H1 (cell line): ENCODE measurements at regions not wholly inside any gene's neighbourhood (a gene's known extent, or its start where the extent isn't known, plus 50 kb on each side); places are given as distances from the start of the nearest gene placed in this dataset.

Source experiments
- CTCF ChIA-PET: fragments of 300-600 bp; sonication (Branson Sonifier 250); formaldehyde crosslinking; loops from one replicate; lab custom pipeline; 2021; ENCODE audit not compliant: partially characterized antibody; lab: Charles Lee
- POLR2A ChIA-PET: fragments of 300-600 bp; sonication (Branson Sonifier 250); formaldehyde crosslinking; loops from one replicate; lab custom pipeline; 2021; ENCODE audit warnings: inconsistent platforms; ENCODE audit not compliant: partially characterized antibody; lab: Charles Lee
- DNase-seq, 2 experiments: peaks; one replicate each; pipeline versions ENCODE4 v3.0.0 to v3.0.0-alpha.2; 2010 to 2022; ENCODE audit warnings: low spot score in 2 of 2, low read depth in 1 of 2, mixed read lengths in 1 of 2
- FAIRE-seq: peaks from 2 replicates; lab custom pipeline; 2011; peaks lifted over from hg19 to GRCh38; lab: Jason Lieb, UNC
- H2AFZ ChIP-seq: 2 replicates; pipeline ENCODE4 v1.8.1; 2012; ENCODE audit warnings: low read length, inconsistent platforms
- H2AK5ac ChIP-seq: 2 replicates; pipeline ENCODE4 v1.6.1; 2013; ENCODE audit warnings: low read depth, low read length
- H2BK120ac ChIP-seq: replicated peaks from 2 replicates; pipeline ENCODE3; 2013; ENCODE audit warnings: low read depth, low read length, inconsistent platforms
- H2BK12ac ChIP-seq: 2 replicates; pipeline ENCODE4 v1.6.1; 2013; ENCODE audit warnings: low read depth, low read length
- H2BK15ac ChIP-seq: 2 replicates; pipeline ENCODE4 v1.6.1; 2013; ENCODE audit warnings: low read length
- H2BK20ac ChIP-seq: 2 replicates; pipeline ENCODE4 v1.6.1; 2013; ENCODE audit warnings: low read length
- H2BK5ac ChIP-seq: 2 replicates; pipeline ENCODE4 v1.6.1; 2013; ENCODE audit warnings: low read depth, low read length
- H3K14ac ChIP-seq: 2 replicates; pipeline ENCODE4 v1.6.1; 2013; ENCODE audit warnings: inconsistent platforms; ENCODE audit not compliant: insufficient read length
- H3K18ac ChIP-seq: 2 replicates; pipeline ENCODE4 v1.6.1; 2013; ENCODE audit warnings: low read length; ENCODE audit errors: extremely low read depth
- H3K23ac ChIP-seq: 2 replicates; pipeline ENCODE4 v1.6.1; 2013; ENCODE audit warnings: inconsistent platforms; ENCODE audit not compliant: insufficient read length
- H3K23me2 ChIP-seq: 2 replicates; pipeline ENCODE4 v1.6.1; 2013; ENCODE audit warnings: low read depth, low read length
- H3K27ac ChIP-seq: 2 replicates; pipeline ENCODE4 v1.6.1; 2011; ENCODE audit warnings: low read depth, low read length, inconsistent platforms
- H3K27me3 ChIP-seq, 4 experiments: replicated peaks in 1 of 4; 1 replicate in 1 of 4; 2 replicates in 3 of 4; pipeline versions ENCODE4 v1.6.1 to v1.8.1; 2011 to 2013; ENCODE audit warnings: low read length in 3 of 4, mild to moderate bottlenecking in 3 of 4, inconsistent platforms in 2 of 4, mixed read lengths in 2 of 4, moderate library complexity in 1 of 4; ENCODE audit not compliant: control insufficient read depth in 3 of 4, insufficient read depth in 3 of 4; ENCODE audit errors: extremely low read depth in 1 of 4
- H3K36me3 ChIP-seq, 4 experiments: 2 replicates each; pipeline versions ENCODE4 v1.6.1 to v1.8.1; 2011 to 2013; ENCODE audit warnings: mild to moderate bottlenecking in 4 of 4, low read length in 3 of 4, moderate library complexity in 2 of 4, control low read depth in 1 of 4, inconsistent platforms in 1 of 4; ENCODE audit not compliant: insufficient read depth in 4 of 4, control insufficient read depth in 2 of 4
- H3K4ac ChIP-seq: replicated peaks from 2 replicates; pipeline ENCODE3; 2013; ENCODE audit warnings: low read length, low read depth, mixed read lengths, inconsistent platforms; ENCODE audit not compliant: insufficient read length
- H3K4me1 ChIP-seq, 4 experiments: replicated peaks in 1 of 4; 1 replicate in 1 of 4; 2 replicates in 3 of 4; pipeline versions ENCODE4 v1.6.1 to v1.8.1; 2011 to 2013; ENCODE audit warnings: low read length in 3 of 4, inconsistent platforms in 2 of 4, mixed read lengths in 1 of 4; ENCODE audit not compliant: insufficient read depth in 4 of 4, control insufficient read depth in 3 of 4
- H3K4me2 ChIP-seq, 2 experiments: 2 replicates each; pipeline versions ENCODE4 v1.6.1 to v1.8.1; 2011 to 2013; ENCODE audit warnings: low read depth in 2 of 2, low read length in 2 of 2, control low read depth in 1 of 2, inconsistent platforms in 1 of 2, mild to moderate bottlenecking in 1 of 2; ENCODE audit not compliant: insufficient read depth in 1 of 2
- H3K4me3 ChIP-seq, 4 experiments: fragments of 200-600, 300-600 bp in 1 of 4; sonication (generic), shearing (Covaris generic), sonication (Bioruptor Twin) in 1 of 4; 2 replicates each; pipeline versions ENCODE4 v1.5.1 to v1.8.1; 2011 to 2016; ENCODE audit warnings: low read length in 4 of 4, low read depth in 3 of 4, control low read depth in 2 of 4, inconsistent platforms in 2 of 4, mild to moderate bottlenecking in 2 of 4, mixed read lengths in 1 of 4, moderate library complexity in 1 of 4; ENCODE audit not compliant: insufficient read depth in 2 of 4; ENCODE audit errors: extremely low read depth in 1 of 4
- H3K56ac ChIP-seq: replicated peaks from 2 replicates; pipeline ENCODE3; 2013; ENCODE audit warnings: low read depth, mild to moderate bottlenecking, mixed read lengths, low read length, inconsistent platforms; ENCODE audit not compliant: insufficient read length
- H3K79me1 ChIP-seq: 2 replicates; pipeline ENCODE4 v1.6.1; 2013; ENCODE audit warnings: low read depth, low read length, control low read depth
- H3K79me2 ChIP-seq, 2 experiments: 2 replicates each; pipeline versions ENCODE4 v1.6.1 to v1.8.1; 2012 to 2013; ENCODE audit warnings: low read length in 2 of 2, mild to moderate bottlenecking in 2 of 2, inconsistent platforms in 1 of 2; ENCODE audit not compliant: insufficient read depth in 2 of 2, control insufficient read depth in 1 of 2
- H3K9ac ChIP-seq, 4 experiments: replicated peaks in 1 of 4; 1 replicate in 1 of 4; 2 replicates in 3 of 4; pipeline versions ENCODE4 v1.6.1 to v1.8.1; 2011 to 2013; ENCODE audit warnings: low read depth in 3 of 4, low read length in 3 of 4, control low read depth in 2 of 4, mild to moderate bottlenecking in 2 of 4, moderate library complexity in 2 of 4, inconsistent platforms in 1 of 4; ENCODE audit errors: extremely low read depth in 1 of 4
- H3K9me3 ChIP-seq, 2 experiments: 2 replicates each; pipeline versions ENCODE4 v1.6.1 to v1.8.1; 2012 to 2013; ENCODE audit warnings: mild to moderate bottlenecking in 2 of 2, moderate library complexity in 2 of 2, control low read depth in 1 of 2, inconsistent platforms in 1 of 2, low read depth in 1 of 2, low read length in 1 of 2, mixed read lengths in 1 of 2; ENCODE audit not compliant: insufficient read depth in 2 of 2
- H4K20me1 ChIP-seq, 2 experiments: replicated peaks in 1 of 2; 2 replicates each; pipeline versions ENCODE3 to v1.8.1; 2011 to 2013; ENCODE audit warnings: inconsistent platforms in 2 of 2, low read length in 2 of 2, mild to moderate bottlenecking in 1 of 2; ENCODE audit not compliant: insufficient read depth in 2 of 2, control insufficient read depth in 1 of 2
- H4K5ac ChIP-seq: 2 replicates; pipeline ENCODE4 v1.6.1; 2013; ENCODE audit warnings: low read length, low read depth, mixed read lengths, inconsistent platforms; ENCODE audit not compliant: insufficient read length
- H4K8ac ChIP-seq: 2 replicates; pipeline ENCODE4 v1.8.0; 2013; ENCODE audit warnings: mild to moderate bottlenecking, moderate library complexity, low read length, inconsistent platforms; ENCODE audit not compliant: insufficient read depth; ENCODE audit errors: extremely low read depth
- H4K91ac ChIP-seq: replicated peaks from 2 replicates; pipeline ENCODE3; 2013; ENCODE audit warnings: low read length, mixed read lengths, inconsistent platforms; ENCODE audit not compliant: insufficient read length
- BRCA1 ChIP-seq: IDR thresholded peaks from 2 replicates; pipeline ENCODE4 v1.6.1; 2012; ENCODE audit warnings: low read depth, low read length, improper control_type of control experiment
- CEBPB ChIP-seq: IDR thresholded peaks from 2 replicates; pipeline ENCODE4 v1.6.1; 2012; ENCODE audit warnings: low read depth, low read length
- CREB1 ChIP-seq: IDR thresholded peaks from 2 replicates; pipeline ENCODE4 v1.6.1; 2012; ENCODE audit warnings: inconsistent platforms
- KDM1A ChIP-seq: fragments of 200-600, 300-600 bp; sonication (generic); IDR thresholded peaks from 2 replicates; pipeline ENCODE4 v1.7.1; 2016; ENCODE audit warnings: mild to moderate bottlenecking, low read length, borderline replicate concordance
- KDM4A ChIP-seq: IDR thresholded peaks from one replicate; pipeline ENCODE4 v1.7.1; 2012; ENCODE audit warnings: low read depth, mild to moderate bottlenecking, moderate library complexity, low read length, inconsistent platforms; ENCODE audit not compliant: severe bottlenecking
- KDM5A ChIP-seq: fragments of 200-600 bp; IDR thresholded peaks from 2 replicates; pipeline ENCODE4 v1.7.1; 2012; ENCODE audit warnings: mild to moderate bottlenecking, low read length, inconsistent platforms, mixed read lengths
- SP4 ChIP-seq: IDR thresholded peaks from 2 replicates; pipeline ENCODE4 v1.6.1; 2012; ENCODE audit warnings: low read length, inconsistent platforms
- SRF ChIP-seq: IDR thresholded peaks from 2 replicates; pipeline ENCODE4 v1.6.1; 2011; ENCODE audit warnings: mild to moderate bottlenecking, low read depth, low read length, moderate library complexity
- SUZ12 ChIP-seq: fragments of 200-600 bp; sonication (generic); IDR thresholded peaks from 2 replicates; pipeline ENCODE4 v1.6.1; 2012; ENCODE audit warnings: mild to moderate bottlenecking, inconsistent platforms, low read length, moderate library complexity, mixed read lengths
- TCF12 ChIP-seq: IDR thresholded peaks from 2 replicates; pipeline ENCODE4 v1.6.1; 2011; ENCODE audit warnings: low read depth, mild to moderate bottlenecking, low read length
- ZNF274 ChIP-seq: IDR thresholded peaks from 2 replicates; pipeline ENCODE4 v1.7.0; 2012; ENCODE audit warnings: low read length, borderline replicate concordance; ENCODE audit errors: extremely low read depth
- WGBS, 2 experiments: shearing (Covaris generic) in 1 of 2; methylation state at CpG; one replicate each; pipeline versions ENCODE4 v1.1.6 to v1.1.7; 2013 to 2015; ENCODE audit warnings: low lambda C conversion rate in 2 of 2, mixed read lengths in 2 of 2, inconsistent platforms in 1 of 2, low coverage in 1 of 2, missing lambda C conversion rate in 1 of 2; ENCODE audit not compliant: insufficient replicate concordance in 2 of 2, insufficient coverage in 1 of 2, insufficient read length in 1 of 2; ENCODE audit errors: extremely low coverage in 1 of 2, missing lambda C conversion rate in 1 of 2; 5-methylcytosine and 5-hydroxymethylcytosine counted together
- TF ChIP-seq, protein P1 (sequence below): IDR thresholded peaks from 2 replicates; pipeline ENCODE4 v1.6.1; 2012; ENCODE audit warnings: low read length, inconsistent platforms
- TF ChIP-seq, protein P2 (sequence below): IDR thresholded peaks from 2 replicates; pipeline ENCODE4 v1.6.1; 2012; ENCODE audit warnings: inconsistent platforms

DNA sequence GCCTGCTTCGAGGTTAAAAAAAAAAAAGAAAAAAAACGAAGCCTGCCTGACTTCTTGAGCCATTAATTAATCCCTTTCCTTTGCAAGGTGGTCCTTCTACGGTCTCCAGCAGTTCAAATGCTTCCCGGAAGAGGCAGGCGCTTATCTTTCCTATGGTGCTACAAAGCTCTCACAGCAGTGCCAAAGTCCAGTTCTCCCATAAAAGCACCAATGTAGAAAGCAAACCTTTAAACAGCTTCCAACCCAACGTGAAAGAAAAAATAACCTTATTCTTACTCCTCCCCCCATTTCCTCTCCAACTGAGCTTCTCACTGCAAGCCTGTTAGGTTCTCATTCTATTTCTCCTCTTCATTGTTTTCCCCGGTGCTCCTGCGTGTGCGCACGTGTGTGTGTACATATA, 317.4 kb upstream of the SOX11 start:
- no peaks in the 10 kb centered on the region for H4K20me1 ChIP-seq
- H2BK5ac ChIP-seq, result no peak overlapping the region
- no peak overlapping the region for H2AK5ac ChIP-seq
- no peaks in the 10 kb centered on the region for H3K79me2 ChIP-seq
- H3K27me3 ChIP-seq, result no peaks in the 10 kb centered on the region
- no peak overlapping the region for H3K9ac ChIP-seq
- DNase-seq (no peak), FAIRE-seq (no peak)
- no peak overlapping the region for H3K4ac ChIP-seq
- H3K23me2 ChIP-seq, result no peaks in the 10 kb centered on the region; the same call in 1 of the 2 replicates
- POLR2A ChIA-PET, result interaction anchor here (1.1 kb wide), 1 partner anchor 319 kb away, joined by 5 read pairs; no protein-coding TSS in a partner anchor
- H3K4me1 ChIP-seq, result peaks cover 0 to 13% (median 12%) of the 10 kb centered on the region in 4 experiments; a peak in 5 of 7 replicates
- H3K79me1 ChIP-seq, result no peaks in the 10 kb centered on the region
- no peak overlapping the region for H3K14ac ChIP-seq
- H3K36me3 ChIP-seq, result no peaks in the 10 kb centered on the region
- no peak overlapping the region; the same call in 1 of the 2 replicates for H3K18ac ChIP-seq
- no peak overlapping the region for H2BK15ac ChIP-seq
- H3K23ac ChIP-seq, result no peak overlapping the region
- H4K91ac ChIP-seq, result no peak overlapping the region
- no peak overlapping the region for H3K4me2 ChIP-seq
- H2BK12ac ChIP-seq, result peak overlapping the region; percentile 18; the same call in 1 of the 2 replicates
- H3K27ac ChIP-seq, result no peak overlapping the region
- H3K9me3 ChIP-seq, result no peaks in the 10 kb centered on the region
- peak overlapping the region; percentile 38 for H2BK120ac ChIP-seq
- H3K56ac ChIP-seq, result no peak overlapping the region
- CTCF ChIA-PET, result interaction anchor here (0.8 to 1.8 kb wide), 2 partner anchors 9 to 541 kb away, joined by 4 to 6 read pairs; no protein-coding TSS in a partner anchor
- 78% methylated on average over 10 of the region's 10 CpGs; no CpG with 5 or more reads in 1 of the 2 experiments for WGBS, 2 experiments
- peak overlapping the region; percentile 45; the same call in 1 of the 2 replicates for H2AFZ ChIP-seq
- H4K5ac ChIP-seq, result no peak overlapping the region
- H2BK20ac ChIP-seq, result peak overlapping the region; percentile 55; the same call in 1 of the 2 replicates
- no peak overlapping the region for H3K4me3 ChIP-seq
- no peak overlapping the region for H4K8ac ChIP-seq
- TF ChIP-seq SUZ12, result no peak
- no peak for TF ChIP-seq KDM1A
- TF ChIP-seq CREB1, result no peak
- TF ChIP-seq KDM5A, result no peak
- TF ChIP-seq SP4, result no peak
- TF ChIP-seq ZNF274, result no peak
- TF ChIP-seq, protein P1, sequence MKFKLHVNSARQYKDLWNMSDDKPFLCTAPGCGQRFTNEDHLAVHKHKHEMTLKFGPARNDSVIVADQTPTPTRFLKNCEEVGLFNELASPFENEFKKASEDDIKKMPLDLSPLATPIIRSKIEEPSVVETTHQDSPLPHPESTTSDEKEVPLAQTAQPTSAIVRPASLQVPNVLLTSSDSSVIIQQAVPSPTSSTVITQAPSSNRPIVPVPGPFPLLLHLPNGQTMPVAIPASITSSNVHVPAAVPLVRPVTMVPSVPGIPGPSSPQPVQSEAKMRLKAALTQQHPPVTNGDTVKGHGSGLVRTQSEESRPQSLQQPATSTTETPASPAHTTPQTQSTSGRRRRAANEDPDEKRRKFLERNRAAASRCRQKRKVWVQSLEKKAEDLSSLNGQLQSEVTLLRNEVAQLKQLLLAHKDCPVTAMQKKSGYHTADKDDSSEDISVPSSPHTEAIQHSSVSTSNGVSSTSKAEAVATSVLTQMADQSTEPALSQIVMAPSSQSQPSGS, result no peak
- TF ChIP-seq TCF12, result no peak
- TF ChIP-seq, protein P2, sequence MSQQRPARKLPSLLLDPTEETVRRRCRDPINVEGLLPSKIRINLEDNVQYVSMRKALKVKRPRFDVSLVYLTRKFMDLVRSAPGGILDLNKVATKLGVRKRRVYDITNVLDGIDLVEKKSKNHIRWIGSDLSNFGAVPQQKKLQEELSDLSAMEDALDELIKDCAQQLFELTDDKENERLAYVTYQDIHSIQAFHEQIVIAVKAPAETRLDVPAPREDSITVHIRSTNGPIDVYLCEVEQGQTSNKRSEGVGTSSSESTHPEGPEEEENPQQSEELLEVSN, result no peak
- TF ChIP-seq CEBPB, result no peak
- TF ChIP-seq KDM4A, result no peak
- TF ChIP-seq SRF, result no peak
- no peak for TF ChIP-seq BRCA1
